Astrocyte (in vitro differentiated cells and primary cell): ENCODE measurements at regions not wholly inside any gene's neighbourhood (a gene's known extent, or its start where the extent isn't known, plus 50 kb on each side); places are given as distances from the start of the nearest gene placed in this dataset.

Experiments
- DNase-seq: peaks from one replicate; pipeline ENCODE4 v3.0.0-alpha.2; 2010; ENCODE audit warnings: low read depth
- FAIRE-seq: peaks from 2 replicates; lab custom pipeline; 2011; peaks lifted over from hg19 to GRCh38; lab: Jason Lieb, UNC
- H2AFZ ChIP-seq: 2 replicates; pipeline ENCODE4 v1.6.0; 2012; ENCODE audit warnings: low read depth, low read length, inconsistent platforms
- H3K27ac ChIP-seq: 2 replicates; pipeline ENCODE4 v1.5.1; 2011; ENCODE audit warnings: low read depth, low read length, inconsistent platforms
- H3K27me3 ChIP-seq: 2 replicates; pipeline ENCODE4 v1.6.0; 2011; ENCODE audit warnings: low read length, inconsistent platforms; ENCODE audit not compliant: insufficient read depth
- H3K36me3 ChIP-seq: 2 replicates; pipeline ENCODE4 v1.5.1; 2011; ENCODE audit warnings: low read length, inconsistent platforms; ENCODE audit not compliant: insufficient read depth
- H3K4me1 ChIP-seq: 2 replicates; pipeline ENCODE4 v1.5.1; 2011; ENCODE audit warnings: low read length, inconsistent platforms; ENCODE audit not compliant: insufficient read depth
- H3K4me2 ChIP-seq: 2 replicates; pipeline ENCODE4 v1.6.0; 2012; ENCODE audit warnings: low read length, inconsistent platforms
- H3K4me3 ChIP-seq: 2 replicates; pipeline ENCODE4 v1.5.1; 2011; ENCODE audit warnings: low read depth, mild to moderate bottlenecking, low read length, inconsistent platforms; ENCODE audit not compliant: insufficient read depth
- H3K79me2 ChIP-seq: 2 replicates; pipeline ENCODE4 v1.6.0; 2012; ENCODE audit warnings: mild to moderate bottlenecking, low read length, inconsistent platforms; ENCODE audit not compliant: insufficient read depth
- H3K9ac ChIP-seq: 2 replicates; pipeline ENCODE4 v1.6.0; 2012; ENCODE audit warnings: mild to moderate bottlenecking, low read length, inconsistent platforms
- H3K9me3 ChIP-seq: 2 replicates; pipeline ENCODE4 v1.5.1; 2012; ENCODE audit warnings: low read depth, mild to moderate bottlenecking, low read length, inconsistent platforms; ENCODE audit not compliant: insufficient read depth
- H4K20me1 ChIP-seq: 2 replicates; pipeline ENCODE4 v1.6.0; 2012; ENCODE audit warnings: low read length, inconsistent platforms; ENCODE audit not compliant: insufficient read depth
- H3K27ac Mint-ChIP-seq: one replicate; pipeline ENCODE4 v1.8.0; 2021; ENCODE audit warnings: mild to moderate bottlenecking, mixed read lengths; ENCODE audit not compliant: unreplicated experiment
- H3K27me3 Mint-ChIP-seq: one replicate; pipeline ENCODE4 v1.8.0; 2021; ENCODE audit warnings: low read depth, mixed read lengths; ENCODE audit not compliant: unreplicated experiment
- H3K36me3 Mint-ChIP-seq: one replicate; pipeline ENCODE4 v1.8.0; 2021; ENCODE audit warnings: low read depth, mixed read lengths; ENCODE audit not compliant: unreplicated experiment
- H3K4me1 Mint-ChIP-seq: one replicate; pipeline ENCODE4 v1.8.0; 2021; ENCODE audit warnings: low read depth, mixed read lengths; ENCODE audit not compliant: unreplicated experiment
- H3K4me3 Mint-ChIP-seq: one replicate; pipeline ENCODE4 v1.8.0; 2021; ENCODE audit warnings: mild to moderate bottlenecking, moderate library complexity, mixed read lengths; ENCODE audit not compliant: unreplicated experiment
- H3K9me3 Mint-ChIP-seq: one replicate; pipeline ENCODE4 v1.8.0; 2021; ENCODE audit warnings: mild to moderate bottlenecking, mixed read lengths; ENCODE audit not compliant: unreplicated experiment
- CTCF ChIP-seq: IDR thresholded peaks from 2 replicates; pipeline ENCODE4 v1.5.1; 2011; ENCODE audit warnings: low read depth, mild to moderate bottlenecking, inconsistent platforms, low read length, moderate library complexity; ENCODE audit not compliant: insufficient read depth
- EZH2 ChIP-seq: IDR thresholded peaks from 2 replicates; pipeline ENCODE4 v1.6.1; 2012; ENCODE audit warnings: mild to moderate bottlenecking, low read length, inconsistent platforms; ENCODE audit not compliant: insufficient read depth

GRCh38 chr6:44725070-44725469 lies 337.6 kb downstream of the CDC5L start:
- no peak for FAIRE-seq
- no peaks in the 10 kb centered on the region for H4K20me1 ChIP-seq
- peaks cover 7% of the 10 kb centered on the region for H3K27me3 ChIP-seq
- no peak overlapping the region for H3K4me2 ChIP-seq
- no peak for DNase-seq
- H3K27ac ChIP-seq, result no peak overlapping the region
- H3K9me3 ChIP-seq, result no peaks in the 10 kb centered on the region
- TF ChIP-seq EZH2, result no peak
- no peak for TF ChIP-seq CTCF
- no peaks in the 10 kb centered on the region for H3K79me2 ChIP-seq
- Mint-ChIP-seq H3K4me3 (no peak overlapping the region), H3K36me3 (no peaks in the 10 kb centered on the region), H3K9me3 (no peaks in the 10 kb centered on the region), H3K4me1 (peaks cover 7% of the 10 kb centered on the region), H3K27me3 (peaks cover 16% of the 10 kb centered on the region), H3K27ac (no peak overlapping the region)
- H2AFZ ChIP-seq, result no peak overlapping the region
- H3K36me3 ChIP-seq, result no peaks in the 10 kb centered on the region
- no peak overlapping the region for H3K4me3 ChIP-seq
- no peak overlapping the region for H3K9ac ChIP-seq
- H3K4me1 ChIP-seq, result no peaks in the 10 kb centered on the region

DNA sequence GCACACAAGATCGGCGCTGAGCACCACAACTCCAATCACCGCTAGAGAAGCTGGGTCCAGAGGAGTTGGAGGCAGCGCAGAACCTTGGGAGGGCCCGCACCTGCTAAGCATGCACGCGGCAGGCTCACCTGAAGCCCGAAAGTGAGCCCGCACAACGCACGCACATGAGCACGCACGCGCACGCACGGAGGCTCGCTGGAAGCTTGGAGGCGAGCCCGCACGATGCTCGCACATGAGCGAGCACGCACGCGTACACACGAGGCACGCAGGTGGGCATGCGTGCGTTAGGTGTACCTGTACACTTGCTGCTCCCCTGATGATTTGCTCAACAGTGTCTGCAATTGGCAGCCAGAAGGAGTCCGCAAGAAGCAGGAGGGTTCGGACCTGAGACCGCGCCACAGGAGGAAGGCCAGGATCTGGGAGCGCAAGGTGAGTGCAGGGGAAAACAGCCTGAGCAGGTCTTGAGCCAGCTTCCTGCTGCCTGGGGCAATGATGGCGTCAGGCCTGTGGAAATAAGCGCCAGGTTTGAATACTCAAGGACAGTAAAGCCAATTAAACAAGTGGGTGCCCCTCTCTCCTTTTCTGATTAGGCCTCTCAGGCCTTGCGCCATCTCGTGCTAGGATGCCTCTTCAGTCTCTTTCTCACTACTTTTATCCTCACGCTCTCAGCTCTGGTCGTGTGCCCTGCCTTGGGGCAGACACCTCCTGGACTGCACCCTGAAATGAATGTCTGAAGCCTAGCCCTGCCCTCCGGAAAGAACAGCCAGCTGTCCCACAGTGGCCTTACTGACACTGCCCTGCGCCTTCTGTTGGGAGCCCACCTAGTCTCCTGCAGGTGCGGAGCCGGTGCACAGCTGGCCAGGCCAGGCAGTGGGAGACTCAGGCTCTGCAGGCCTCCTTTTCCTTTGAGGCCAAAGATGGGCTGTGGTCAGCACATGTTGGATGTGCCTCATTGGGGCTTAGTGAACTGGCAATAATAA lies 340.4 kb downstream of the CDC5L start:
- no peak overlapping the region for H3K4me3 ChIP-seq
- TF ChIP-seq EZH2 (no peak), CTCF (no peak)
- no peaks in the 10 kb centered on the region for H3K79me2 ChIP-seq
- H3K27me3 Mint-ChIP-seq, result peaks cover 9% of the 10 kb centered on the region
- peaks cover 11% of the 10 kb centered on the region for H3K4me1 ChIP-seq
- H3K9me3 ChIP-seq, result no peaks in the 10 kb centered on the region
- no peaks in the 10 kb centered on the region for H3K36me3 Mint-ChIP-seq
- no peak overlapping the region for H2AFZ ChIP-seq
- peaks cover 3% of the 10 kb centered on the region for H3K27me3 ChIP-seq
- FAIRE-seq (no peak), DNase-seq (no peak)
- H3K9ac ChIP-seq, result no peak overlapping the region
- no peak overlapping the region for H3K4me2 ChIP-seq
- H3K27ac Mint-ChIP-seq, result no peak overlapping the region
- no peak overlapping the region for H3K4me3 Mint-ChIP-seq
- no peak overlapping the region for H3K27ac ChIP-seq
- H3K36me3 ChIP-seq, result no peaks in the 10 kb centered on the region
- no peaks in the 10 kb centered on the region for H4K20me1 ChIP-seq
- H3K4me1 Mint-ChIP-seq, result peaks cover 18% of the 10 kb centered on the region
- no peaks in the 10 kb centered on the region for H3K9me3 Mint-ChIP-seq
